ENCODE measurements at regions not wholly inside any gene's neighbourhood (a gene's known extent, or its start where the extent isn't known, plus 50 kb on each side); places are given as distances from the start of the nearest gene placed in this dataset.

- ChIA-PET POLR2A (no interaction called here), CTCF (no interaction called here)
- no peaks in the 10 kb centered on the region for H3K27me3 Mint-ChIP-seq
- H3K9me3 Mint-ChIP-seq, result peaks cover under 1% of the 10 kb centered on the region
- H3K4me1 Mint-ChIP-seq, result no peaks in the 10 kb centered on the region
- no peaks in the 10 kb centered on the region for H3K36me3 Mint-ChIP-seq (ENCODE audit: low read depth)
- no peak overlapping the region for H3K27ac Mint-ChIP-seq
- no peak overlapping the region for H3K4me3 Mint-ChIP-seq
- no peak for DNase-seq
Measured at GRCh38 chr4:123980736-123981300, 584.2 kb downstream of the SPRY1 start.

GRCh38 chr4:123984886-123985285 lies 588.3 kb downstream of the SPRY1 start:
- CTCF ChIA-PET, result interaction anchor here (0.7 to 1.2 kb wide), 3 partner anchors 9 to 634 kb away, joined by 3 to 4 read pairs (median 3); no protein-coding TSS in a partner anchor
- POLR2A ChIA-PET, result no interaction called here
- no peak for DNase-seq
- Mint-ChIP-seq H3K36me3 (ENCODE audit: low read depth) (no peaks in the 10 kb centered on the region), H3K4me1 (no peaks in the 10 kb centered on the region), H3K27me3 (no peaks in the 10 kb centered on the region), H3K4me3 (no peak overlapping the region), H3K9me3 (no peaks in the 10 kb centered on the region), H3K27ac (no peak overlapping the region)

- CTCF ChIA-PET, result no interaction called here
- Mint-ChIP-seq H3K4me1 (no peaks in the 10 kb centered on the region), H3K27me3 (no peaks in the 10 kb centered on the region), H3K27ac (no peak overlapping the region), H3K36me3 (ENCODE audit: low read depth) (no peaks in the 10 kb centered on the region), H3K4me3 (no peak overlapping the region), H3K9me3 (no peaks in the 10 kb centered on the region)
- POLR2A ChIA-PET, result no interaction called here
- no peak for DNase-seq
Measured at GRCh38 chr4:123986268-123986798, 589.7 kb downstream of the SPRY1 start.

- ChIA-PET CTCF (no interaction called here), POLR2A (no interaction called here)
- Mint-ChIP-seq H3K4me3 (no peak overlapping the region), H3K27ac (no peak overlapping the region), H3K36me3 (ENCODE audit: low read depth) (no peaks in the 10 kb centered on the region), H3K9me3 (no peaks in the 10 kb centered on the region), H3K27me3 (no peaks in the 10 kb centered on the region), H3K4me1 (no peaks in the 10 kb centered on the region)
- no peak for DNase-seq
Measured at GRCh38 chr4:123987408-123987807, 590.8 kb downstream of the SPRY1 start.

GRCh38 chr4:123990310-123990870 lies 593.8 kb downstream of the SPRY1 start:
- no peaks in the 10 kb centered on the region for H3K4me1 Mint-ChIP-seq
- no peak overlapping the region for H3K4me3 Mint-ChIP-seq
- no peaks in the 10 kb centered on the region for H3K27me3 Mint-ChIP-seq
- ChIA-PET CTCF (no interaction called here), POLR2A (no interaction called here)
- no peak for DNase-seq
- H3K36me3 Mint-ChIP-seq (ENCODE audit: low read depth), result no peaks in the 10 kb centered on the region
- no peaks in the 10 kb centered on the region for H3K9me3 Mint-ChIP-seq
- no peak overlapping the region for H3K27ac Mint-ChIP-seq

GRCh38 chr4:123994917-123995316 lies 598.3 kb downstream of the SPRY1 start:
- no peaks in the 10 kb centered on the region for H3K27me3 Mint-ChIP-seq
- no peak overlapping the region for H3K4me3 Mint-ChIP-seq
- no peaks in the 10 kb centered on the region for H3K9me3 Mint-ChIP-seq
- CTCF ChIA-PET, result no interaction called here
- POLR2A ChIA-PET, result no interaction called here
- no peak overlapping the region for H3K27ac Mint-ChIP-seq
- DNase-seq, result no peak
- H3K36me3 Mint-ChIP-seq (ENCODE audit: low read depth), result no peaks in the 10 kb centered on the region
- H3K4me1 Mint-ChIP-seq, result no peaks in the 10 kb centered on the region

GRCh38 chr4:123995936-123996335 lies 599.3 kb downstream of the SPRY1 start:
- ChIA-PET POLR2A (no interaction called here), CTCF (no interaction called here)

GRCh38 chr4:123996718-123997510 lies 600.3 kb downstream of the SPRY1 start:
- H3K4me1 Mint-ChIP-seq, result no peaks in the 10 kb centered on the region
- POLR2A ChIA-PET, result no interaction called here
- CTCF ChIA-PET, result no interaction called here
- H3K4me3 Mint-ChIP-seq, result no peak overlapping the region
- no peaks in the 10 kb centered on the region for H3K9me3 Mint-ChIP-seq
- H3K27ac Mint-ChIP-seq, result no peak overlapping the region
- no peak for DNase-seq
- no peaks in the 10 kb centered on the region for H3K27me3 Mint-ChIP-seq
- no peaks in the 10 kb centered on the region for H3K36me3 Mint-ChIP-seq (ENCODE audit: low read depth)

More at GRCh38 chr4:123995936-123996335, 599.3 kb downstream of the SPRY1 start:
- no peak for DNase-seq
- Mint-ChIP-seq H3K9me3 (no peaks in the 10 kb centered on the region), H3K4me3 (no peak overlapping the region), H3K27ac (no peak overlapping the region), H3K36me3 (ENCODE audit: low read depth) (no peaks in the 10 kb centered on the region), H3K4me1 (no peaks in the 10 kb centered on the region), H3K27me3 (no peaks in the 10 kb centered on the region)

GRCh38 chr4:123997776-123998449 lies 601.3 kb downstream of the SPRY1 start:
- ChIA-PET POLR2A (no interaction called here), CTCF (no interaction called here)
- Mint-ChIP-seq H3K9me3 (no peaks in the 10 kb centered on the region), H3K27me3 (no peaks in the 10 kb centered on the region), H3K4me1 (no peaks in the 10 kb centered on the region), H3K36me3 (ENCODE audit: low read depth) (no peaks in the 10 kb centered on the region), H3K4me3 (no peak overlapping the region), H3K27ac (no peak overlapping the region)
- no peak for DNase-seq

GRCh38 chr4:124000233-124000632 lies 603.6 kb downstream of the SPRY1 start:
- no peaks in the 10 kb centered on the region for H3K9me3 Mint-ChIP-seq
- no peak overlapping the region for H3K27ac Mint-ChIP-seq
- H3K36me3 Mint-ChIP-seq (ENCODE audit: low read depth), result no peaks in the 10 kb centered on the region
- no peaks in the 10 kb centered on the region for H3K4me1 Mint-ChIP-seq
- H3K27me3 Mint-ChIP-seq, result no peaks in the 10 kb centered on the region
- DNase-seq, result no peak
- H3K4me3 Mint-ChIP-seq, result no peak overlapping the region
- CTCF ChIA-PET, result no interaction called here
- POLR2A ChIA-PET, result no interaction called here

- DNase-seq, result no peak
- ChIA-PET CTCF (no interaction called here), POLR2A (no interaction called here)
- Mint-ChIP-seq H3K27me3 (no peaks in the 10 kb centered on the region), H3K4me3 (no peak overlapping the region), H3K36me3 (ENCODE audit: low read depth) (no peaks in the 10 kb centered on the region), H3K27ac (no peak overlapping the region), H3K9me3 (no peaks in the 10 kb centered on the region), H3K4me1 (peaks cover 13% of the 10 kb centered on the region)
Measured at GRCh38 chr4:124015766-124016165, 619.2 kb downstream of the SPRY1 start.

- POLR2A ChIA-PET, result no interaction called here
- DNase-seq, result no peak
- peaks cover 13% of the 10 kb centered on the region for H3K4me1 Mint-ChIP-seq
- CTCF ChIA-PET, result no interaction called here
- no peak overlapping the region for H3K4me3 Mint-ChIP-seq
- no peaks in the 10 kb centered on the region for H3K9me3 Mint-ChIP-seq
- no peaks in the 10 kb centered on the region for H3K36me3 Mint-ChIP-seq (ENCODE audit: low read depth)
- no peak overlapping the region for H3K27ac Mint-ChIP-seq
- no peaks in the 10 kb centered on the region for H3K27me3 Mint-ChIP-seq
Measured at GRCh38 chr4:124017185-124017785, 620.7 kb downstream of the SPRY1 start.
